Right renal pelvis (tissue), 4 donors: ENCODE measurements at regions not wholly inside any gene's neighbourhood (a gene's known extent, or its start where the extent isn't known, plus 50 kb on each side); places are given as distances from the start of the nearest gene placed in this dataset.
"Not testable (repeated sequence)": the region's sequence is repeated elsewhere in the genome, so short reads cannot be mapped to it uniquely, and the experiment has no call there.

Source experiments
- DNase-seq, 4 donors: peaks; one replicate each; pipeline ENCODE4 v3.0.0-alpha.2; 2013; ENCODE audit warnings: low read depth in 4 of 4, low spot score in 3 of 4, missing footprints in 1 of 4

- DNase-seq: no peak
Measured at GRCh38 chr2:78125042-78125441, 602.9 kb upstream of the LRRTM4 start.

- no peak for DNase-seq
Measured at GRCh38 chr2:78127424-78127823, 605.2 kb upstream of the LRRTM4 start.

- DNase-seq: no peak
Measured at GRCh38 chr2:78132391-78133370, 610.5 kb upstream of the LRRTM4 start.

- DNase-seq: no peak
Measured at GRCh38 chr2:78145395-78145996, 623.3 kb upstream of the LRRTM4 start.

GRCh38 chr2:78145997-78146722 lies 624.0 kb upstream of the LRRTM4 start:
- DNase-seq: no peak

GRCh38 chr2:78147466-78147865 lies 625.3 kb upstream of the LRRTM4 start:
- no peak for DNase-seq

GRCh38 chr2:78154586-78154985 lies 632.4 kb upstream of the LRRTM4 start:
- DNase-seq: no peak

- DNase-seq: no peak
Measured at GRCh38 chr2:78162202-78162601, 640.0 kb upstream of the LRRTM4 start.

- DNase-seq: not testable (repeated sequence)
Measured at GRCh38 chr2:78172157-78172556, 650.0 kb upstream of the LRRTM4 start.

- DNase-seq: no peak
Measured at GRCh38 chr2:78175645-78176044, 653.5 kb upstream of the LRRTM4 start.

- DNase-seq: no peak
Measured at GRCh38 chr2:78201064-78201575, 678.9 kb upstream of the LRRTM4 start.

GRCh38 chr2:78202366-78202765 lies 680.2 kb upstream of the LRRTM4 start:
- no peak for DNase-seq

- DNase-seq: no peak
Measured at GRCh38 chr2:78202986-78203670, 681.0 kb upstream of the LRRTM4 start.

- DNase-seq: no peak
Measured at GRCh38 chr2:78218066-78218465, 695.9 kb upstream of the LRRTM4 start.

GRCh38 chr2:78237704-78238103 lies 715.5 kb upstream of the LRRTM4 start:
- DNase-seq: no peak

- no peak for DNase-seq
Measured at GRCh38 chr2:78245394-78246135, 723.4 kb upstream of the LRRTM4 start.

- DNase-seq: no peak
Measured at GRCh38 chr2:78251708-78252107, 729.5 kb upstream of the LRRTM4 start.

- no peak for DNase-seq
Measured at GRCh38 chr2:78260861-78261260, 738.7 kb upstream of the LRRTM4 start.

GRCh38 chr2:78261454-78261853 lies 739.3 kb upstream of the LRRTM4 start:
- no peak for DNase-seq

- not testable (repeated sequence) for DNase-seq
Measured at GRCh38 chr2:78262089-78262488, 739.9 kb upstream of the LRRTM4 start.
